ENCODE measurements at regions not wholly inside any gene's neighbourhood (a gene's known extent, or its start where the extent isn't known, plus 50 kb on each side); places are given as distances from the start of the nearest gene placed in this dataset.

GRCh38 chr12:66048835-66049537 lies 81.6 kb downstream of the LLPH start:
- DNase-seq = peak in 1 of 7 donors; percentile 3
- H3K4me3 ChIP-seq = no peak overlapping the region
- intact Hi-C loops (cut with DNase I) = no loop called here
- no peaks in the 10 kb centered on the region for H3K36me3 ChIP-seq (replicated peaks in 1 of 2)
- H3K27ac ChIP-seq = peak overlapping the region in 4 of 5 donors; percentile 1 to 63 (median 31)
- H3K9me3 ChIP-seq (replicated peaks in 1 of 3) = no peaks in the 10 kb centered on the region
- no peaks in the 10 kb centered on the region for H3K27me3 ChIP-seq
- TF ChIP-seq POLR2A (IDR thresholded peaks at IDR 0.05) = no peak
- no peak for TF ChIP-seq CTCF (IDR thresholded peaks at IDR 0.05)
- H3K4me1 ChIP-seq (replicated peaks in 1 of 2) = peaks cover 12 to 19% of the 10 kb centered on the region in 2 donors
- 59 to 73% (median 61%) methylated on average over 9 of the region's 9 CpGs for WGBS, 4 donors

- 82 to 89% (median 82%) methylated on average over 8 of the region's 8 CpGs for WGBS, 4 donors
- Histone ChIP-seq H3K4me3 (no peak overlapping the region), H3K27ac (peak overlapping the region in 3 of 5 donors; percentile 1 to 63 (median 52)), H3K4me1 (replicated peaks in 1 of 2) (peaks cover 12 to 20% of the 10 kb centered on the region in 2 donors), H3K27me3 (no peaks in the 10 kb centered on the region), H3K9me3 (replicated peaks in 1 of 3) (no peaks in the 10 kb centered on the region), H3K36me3 (replicated peaks in 1 of 2) (no peaks in the 10 kb centered on the region)
- DNase-seq = no peak
- TF ChIP-seq CTCF (IDR thresholded peaks at IDR 0.05) (no peak), POLR2A (IDR thresholded peaks at IDR 0.05) (no peak)
- intact Hi-C loops (cut with DNase I) = no loop called here
Measured at GRCh38 chr12:66048218-66048834, 82.2 kb downstream of the LLPH start.

GRCh38 chr12:66047411-66048021 lies 83.0 kb downstream of the LLPH start:
- H3K4me3 ChIP-seq = no peak overlapping the region
- no peak for DNase-seq
- intact Hi-C loops (cut with DNase I) = no loop called here
- no peaks in the 10 kb centered on the region for H3K36me3 ChIP-seq (replicated peaks in 1 of 2)
- H3K27ac ChIP-seq = no peak overlapping the region
- peaks cover 12 to 28% of the 10 kb centered on the region in 2 donors for H3K4me1 ChIP-seq (replicated peaks in 1 of 2)
- H3K9me3 ChIP-seq (replicated peaks in 1 of 3) = no peaks in the 10 kb centered on the region
- WGBS, 4 donors = 88 to 99% (median 95%) methylated on average over 1 of the region's 1 CpG
- TF ChIP-seq CTCF (IDR thresholded peaks at IDR 0.05) (no peak), POLR2A (IDR thresholded peaks at IDR 0.05) (no peak)
- no peaks in the 10 kb centered on the region for H3K27me3 ChIP-seq

- Histone ChIP-seq H3K36me3 (replicated peaks in 1 of 2) (no peaks in the 10 kb centered on the region), H3K4me1 (replicated peaks in 1 of 2) (peaks cover 12 to 31% of the 10 kb centered on the region in 2 donors), H3K4me3 (no peak overlapping the region), H3K27ac (no peak overlapping the region), H3K27me3 (no peaks in the 10 kb centered on the region), H3K9me3 (replicated peaks in 1 of 3) (no peaks in the 10 kb centered on the region)
- TF ChIP-seq CTCF (IDR thresholded peaks at IDR 0.05) (no peak), POLR2A (IDR thresholded peaks at IDR 0.05) (no peak)
- WGBS, 4 donors = 96 to 98% (median 97%) methylated on average over 3 of the region's 3 CpGs
- no peak for DNase-seq
- intact Hi-C loops (cut with DNase I) = no loop called here
Measured at GRCh38 chr12:66045506-66045905, 85.0 kb downstream of the LLPH start.
